Activated CD8-positive, alpha-beta memory T cell treated with anti-CD3 and anti-CD28 coated beads for 4 hours (primary cell): ENCODE measurements at regions not wholly inside any gene's neighbourhood (a gene's known extent, or its start where the extent isn't known, plus 50 kb on each side); places are given as distances from the start of the nearest gene placed in this dataset.
"Not testable (repeated sequence)": the region's sequence is repeated elsewhere in the genome, so short reads cannot be mapped to it uniquely, and the experiment has no call there.

Experiments used
- DNase-seq, 2 donors: peaks; one replicate each; pipeline ENCODE4 v3.0.0-alpha.2; 2020; ENCODE audit warnings: low read depth in 2 of 2

- DNase-seq: no peak
These were observed 101.9 kb downstream of the RGS21 start for GRCh38 chr1:192418552-192419285.

- DNase-seq: no peak
These were observed 113.9 kb downstream of the RGS21 start for GRCh38 chr1:192430644-192431043.

- DNase-seq: no peak
These were observed 118.9 kb downstream of the RGS21 start for GRCh38 chr1:192435704-192436103.

GRCh38 chr1:192436441-192437078, 119.8 kb downstream of the RGS21 start:
- no peak for DNase-seq

- DNase-seq: no peak
These were observed 121.9 kb downstream of the RGS21 start for GRCh38 chr1:192438737-192439136.

GRCh38 chr1:192439373-192440025, 122.7 kb downstream of the RGS21 start:
- DNase-seq: no peak

GRCh38 chr1:192441492-192441891, 124.7 kb downstream of the RGS21 start:
- DNase-seq: no peak

- no peak for DNase-seq
These were observed 125.9 kb downstream of the RGS21 start for GRCh38 chr1:192442736-192443135.

- DNase-seq: no peak
These were observed 126.8 kb downstream of the RGS21 start for GRCh38 chr1:192443616-192444015.

GRCh38 chr1:192445241-192445640, 128.4 kb downstream of the RGS21 start:
- DNase-seq: no peak

- DNase-seq: peak; percentile 4 to 8
These were observed 129.2 kb downstream of the RGS21 start for GRCh38 chr1:192445839-192446489.

- DNase-seq: no peak
These were observed 127.5 kb upstream of the RGS1 start for GRCh38 chr1:192448026-192448578.

GRCh38 chr1:192453360-192453992, 122.1 kb upstream of the RGS1 start:
- no peak for DNase-seq

- DNase-seq: no peak
These were observed 116.1 kb upstream of the RGS1 start for GRCh38 chr1:192459467-192459866.

GRCh38 chr1:192461684-192462083, 113.9 kb upstream of the RGS1 start:
- DNase-seq: no peak

GRCh38 chr1:192462616-192463015, 113.0 kb upstream of the RGS1 start:
- DNase-seq: no peak

GRCh38 chr1:192463661-192464060, 111.9 kb upstream of the RGS1 start:
- DNase-seq: no peak

GRCh38 chr1:192465221-192465620, 110.4 kb upstream of the RGS1 start:
- not testable (repeated sequence) for DNase-seq

- no peak for DNase-seq
These were observed 101.4 kb upstream of the RGS1 start for GRCh38 chr1:192474080-192474683.

- no peak for DNase-seq
These were observed 100.2 kb upstream of the RGS1 start for GRCh38 chr1:192475329-192475728.

GRCh38 chr1:192475970-192476369, 99.6 kb upstream of the RGS1 start:
- DNase-seq: no peak
